IMR-90 (cell line): ENCODE measurements at regions not wholly inside any gene's neighbourhood (a gene's known extent, or its start where the extent isn't known, plus 50 kb on each side); places are given as distances from the start of the nearest gene placed in this dataset.

Experiments
- ATAC-seq: fragments of 200-7000 bp; cut with Tn5 transposase; 2 replicates; pipeline ENCODE4 v1.9.1; 2020; ENCODE audit warnings: low read depth, mild to moderate bottlenecking, moderate library complexity
- BruUV-seq: library from RNA; stranded (reverse); fragments of 400-500 nt; replicated peaks from 2 replicates; lab custom pipeline; 2021; lab: Mats Ljungman, UMichigan
- CTCF ChIA-PET: fragments of 300-600 bp; formaldehyde crosslinking; extraction: SDS; loops from one replicate; lab custom pipeline; 2021; ENCODE audit warnings: antibody characterized with exemption; lab: Yijun Ruan, JAX
- POLR2A ChIA-PET: fragments of 300-600 bp; sonication (Branson Sonifier 250); formaldehyde crosslinking; loops from one replicate; lab custom pipeline; 2022; ENCODE audit warnings: antibody characterized with exemption; ENCODE audit not compliant: unreplicated experiment; lab: Charles Lee
- DNase-seq: peaks from one replicate; pipeline ENCODE4 v3.0.0; 2013
- H2AFZ ChIP-seq: replicated peaks from 2 replicates; pipeline ENCODE3; 2013; ENCODE audit warnings: low read length, mild to moderate bottlenecking; ENCODE audit not compliant: poor library complexity
- H2AK5ac ChIP-seq: 2 replicates; pipeline ENCODE4 v1.6.1; 2013; ENCODE audit warnings: low read depth, low read length, inconsistent platforms
- H2AK9ac ChIP-seq: replicated peaks from 2 replicates; pipeline ENCODE3; 2013; ENCODE audit warnings: mild to moderate bottlenecking, low read depth, low read length, moderate library complexity; ENCODE audit not compliant: poor library complexity
- H2BK120ac ChIP-seq: 2 replicates; pipeline ENCODE4 v1.6.1; 2013; ENCODE audit warnings: low read depth, low read length, inconsistent platforms
- H2BK15ac ChIP-seq: 3 replicates; pipeline ENCODE4 v1.6.1; 2013; ENCODE audit warnings: low read depth, low read length, inconsistent platforms
- H2BK20ac ChIP-seq: 2 replicates; pipeline ENCODE4 v1.6.1; 2013; ENCODE audit warnings: low read depth, mild to moderate bottlenecking, inconsistent platforms, low read length, moderate library complexity
- H2BK5ac ChIP-seq: 2 replicates; pipeline ENCODE4 v1.6.1; 2013; ENCODE audit warnings: mild to moderate bottlenecking, low read depth, low read length, inconsistent platforms; ENCODE audit not compliant: poor library complexity, severe bottlenecking
- H3K14ac ChIP-seq: replicated peaks from 2 replicates; pipeline ENCODE4 v1.6.1; 2013; ENCODE audit warnings: low read depth, low read length, inconsistent platforms
- H3K18ac ChIP-seq: 2 replicates; pipeline ENCODE4 v1.6.1; 2013; ENCODE audit warnings: low read depth, low read length, control low read depth
- H3K23ac ChIP-seq: 2 replicates; pipeline ENCODE4 v1.6.1; 2013; ENCODE audit warnings: low read depth, low read length, inconsistent platforms
- H3K27ac ChIP-seq: 2 replicates; pipeline ENCODE4 v1.5.1; 2013; ENCODE audit warnings: mild to moderate bottlenecking, control low read depth, low read length; ENCODE audit not compliant: insufficient read depth
- H3K27me3 ChIP-seq: 2 replicates; pipeline ENCODE4 v1.6.1; 2013; ENCODE audit warnings: low read length; ENCODE audit not compliant: control insufficient read depth, insufficient read depth
- H3K36me3 ChIP-seq: 2 replicates; pipeline ENCODE4 v1.6.1; 2013; ENCODE audit warnings: low read length, mixed read lengths; ENCODE audit not compliant: control insufficient read depth, insufficient read depth
- H3K4ac ChIP-seq: 2 replicates; pipeline ENCODE4 v1.6.1; 2013; ENCODE audit warnings: low read depth, low read length, inconsistent platforms
- H3K4me1 ChIP-seq: 2 replicates; pipeline ENCODE4 v1.6.1; 2013; ENCODE audit warnings: low read length, mixed read lengths; ENCODE audit not compliant: control insufficient read depth, insufficient read depth
- H3K4me2 ChIP-seq: 2 replicates; pipeline ENCODE4 v1.6.1; 2013; ENCODE audit warnings: low read depth, mild to moderate bottlenecking, control low read depth, low read length, moderate library complexity
- H3K4me3 ChIP-seq: 2 replicates; pipeline ENCODE4 v1.5.1; 2013; ENCODE audit warnings: low read depth, mild to moderate bottlenecking, control low read depth, low read length, moderate library complexity; ENCODE audit not compliant: insufficient read depth
- H3K56ac ChIP-seq: 2 replicates; pipeline ENCODE4 v1.6.1; 2013; ENCODE audit warnings: low read length, inconsistent platforms; ENCODE audit not compliant: insufficient read depth; ENCODE audit errors: extremely low read depth
- H3K79me1 ChIP-seq, 2 experiments: 2 replicates each; pipeline ENCODE4 v1.6.1; 2013; ENCODE audit warnings: low read length in 2 of 2, inconsistent platforms in 1 of 2, low read depth in 1 of 2
- H3K9ac ChIP-seq: 2 replicates; pipeline ENCODE4 v1.6.1; 2013; ENCODE audit warnings: low read depth, low read length, control low read depth
- H3K9me1 ChIP-seq: 2 replicates; pipeline ENCODE4 v1.6.1; 2013; ENCODE audit warnings: low read length, inconsistent platforms; ENCODE audit not compliant: insufficient read depth
- H3K9me3 ChIP-seq: 2 replicates; pipeline ENCODE4 v1.6.1; 2013; ENCODE audit warnings: low read length; ENCODE audit not compliant: control insufficient read depth, insufficient read depth
- H4K20me1 ChIP-seq: 2 replicates; pipeline ENCODE4 v1.6.1; 2013; ENCODE audit warnings: low read length, inconsistent platforms; ENCODE audit not compliant: insufficient read depth
- H4K5ac ChIP-seq: 2 replicates; pipeline ENCODE4 v1.6.1; 2013; ENCODE audit warnings: mild to moderate bottlenecking, low read depth, low read length, control low read depth
- H4K8ac ChIP-seq, 2 experiments: 2 replicates each; pipeline ENCODE4 v1.6.1; 2013; ENCODE audit warnings: low read depth in 2 of 2, low read length in 2 of 2, control low read depth in 1 of 2, inconsistent platforms in 1 of 2
- H4K91ac ChIP-seq: 2 replicates; pipeline ENCODE4 v1.6.1; 2013; ENCODE audit warnings: low read depth, low read length, inconsistent platforms; ENCODE audit not compliant: insufficient read depth
- BHLHE40 ChIP-seq: fragments of 150-350 bp; IDR thresholded peaks from 2 replicates; pipeline ENCODE4 v1.6.1; 2016; ENCODE audit warnings: mild to moderate bottlenecking, low read depth, low read length
- CEBPB ChIP-seq: IDR thresholded peaks from 2 replicates; pipeline ENCODE4 v1.6.1; 2012; ENCODE audit warnings: low read depth, low read length, improper control_type of control experiment
- CHD1 ChIP-seq: IDR thresholded peaks from 2 replicates; pipeline ENCODE4 v1.6.1; 2012; ENCODE audit warnings: low read depth, low read length, improper control_type of control experiment
- CTCF ChIP-seq: conservative IDR thresholded peaks from 2 replicates; pipeline ENCODE4 v1.5.1; 2012; ENCODE audit warnings: mild to moderate bottlenecking, low read depth, low read length, improper control_type of control experiment
- FOS ChIP-seq: fragments of 150-350 bp; IDR thresholded peaks from 2 replicates; pipeline ENCODE4 v1.6.1; 2016; ENCODE audit warnings: low read depth, low read length
- MAFK ChIP-seq: IDR thresholded peaks from 2 replicates; pipeline ENCODE4 v1.6.1; 2012; ENCODE audit warnings: low read depth, low read length, improper control_type of control experiment
- MAZ ChIP-seq: IDR thresholded peaks from 2 replicates; pipeline ENCODE4 v1.6.1; 2012; ENCODE audit warnings: low read depth, mild to moderate bottlenecking, low read length, improper control_type of control experiment, moderate library complexity, borderline replicate concordance
- MXI1 ChIP-seq: IDR thresholded peaks from 2 replicates; pipeline ENCODE4 v1.6.1; 2012; ENCODE audit warnings: low read depth, mild to moderate bottlenecking, low read length, moderate library complexity, borderline replicate concordance
- NFE2L2 ChIP-seq: fragments of 150-350 bp; IDR thresholded peaks from 2 replicates; pipeline ENCODE4 v1.6.1; 2016; ENCODE audit warnings: low read depth, mild to moderate bottlenecking, low read length
- POLR2A ChIP-seq: IDR thresholded peaks from 2 replicates; pipeline ENCODE4 v1.6.1; 2012; ENCODE audit warnings: mild to moderate bottlenecking, low read depth, low read length
- RAD21 ChIP-seq: IDR thresholded peaks from 2 replicates; pipeline ENCODE4 v1.6.1; 2012; ENCODE audit warnings: low read length, improper control_type of control experiment
- RCOR1 ChIP-seq: IDR thresholded peaks from 2 replicates; pipeline ENCODE4 v1.6.1; 2012; ENCODE audit warnings: mild to moderate bottlenecking, low read length, improper control_type of control experiment; ENCODE audit not compliant: insufficient replicate concordance
- RFX5 ChIP-seq: IDR thresholded peaks from 2 replicates; pipeline ENCODE4 v1.8.0; 2012; ENCODE audit warnings: low read depth, mild to moderate bottlenecking, low read length, moderate library complexity
- SMC3 ChIP-seq: fragments of 150-350 bp; IDR thresholded peaks from 2 replicates; pipeline ENCODE4 v1.6.1; 2016; ENCODE audit warnings: low read depth, mild to moderate bottlenecking, antibody characterized with exemption, low read length, moderate library complexity
- USF2 ChIP-seq: fragments of 150-350 bp; IDR thresholded peaks from 2 replicates; pipeline ENCODE4 v1.6.1; 2017; ENCODE audit warnings: mild to moderate bottlenecking, antibody characterized with exemption, low read length, low read depth
- WGBS, 2 experiments: methylation state at CpG; one replicate each; pipeline versions ENCODE4 v1.1.5 to v1.1.7; 2013; ENCODE audit warnings: missing lambda C conversion rate in 2 of 2; ENCODE audit not compliant: insufficient read length in 1 of 2; ENCODE audit errors: extremely low coverage in 2 of 2; 5-methylcytosine and 5-hydroxymethylcytosine counted together
- dilution Hi-C: fragments of 300-500 bp; cut with HindIII; formaldehyde crosslinking; loops from one replicate; pipeline ENCODE4 v1.14.3; 2018; ENCODE audit warnings: low sequenced_read_pairs; ENCODE audit not compliant: unreplicated experiment
- in situ Hi-C: fragments of 300-500 bp; cut with MboI; formaldehyde crosslinking; loops from 3 replicates; pipeline ENCODE4 v1.14.3; 2019; ENCODE audit warnings: low sequenced_read_pairs, inconsistent platforms, mixed read lengths
- intact Hi-C: fragments of 100-400 bp; cut with micrococcal nuclease; formaldehyde crosslinking; loops from 2 replicates; pipeline ENCODE4 v1.10.0; 2022
- TF ChIP-seq, protein P1 (sequence below): fragments of 150-350 bp; IDR thresholded peaks from 2 replicates; pipeline ENCODE4 v1.6.1; 2016; ENCODE audit warnings: low read depth, mild to moderate bottlenecking, low read length, moderate library complexity, borderline replicate concordance

GRCh38 chr9:3027210-3027609 lies 183.3 kb upstream of the PUM3 start:
- intact Hi-C loops (no loop called here), dilution Hi-C loops (no loop called here), in situ Hi-C loops (no loop called here)
- Histone ChIP-seq H2BK20ac (no peak overlapping the region), H3K9me3 (no peaks in the 10 kb centered on the region), H3K4me3 (no peak overlapping the region), H4K8ac (no peak overlapping the region), H3K56ac (no peak overlapping the region), H4K91ac (no peak overlapping the region), H3K9me1 (no peaks in the 10 kb centered on the region), H2BK120ac (no peak overlapping the region), H2AFZ (no peak overlapping the region), H3K79me1 (no peaks in the 10 kb centered on the region), H3K23ac (no peak overlapping the region), H3K4ac (no peak overlapping the region), H2AK9ac (no peak overlapping the region), H2BK15ac (no peak overlapping the region), H3K18ac (no peak overlapping the region), H3K27ac (no peak overlapping the region), H3K36me3 (no peaks in the 10 kb centered on the region), H4K20me1 (no peaks in the 10 kb centered on the region), H2BK5ac (no peak overlapping the region), H3K4me1 (no peaks in the 10 kb centered on the region), H3K27me3 (no peaks in the 10 kb centered on the region), H3K9ac (no peak overlapping the region), H3K14ac (no peak overlapping the region), H3K4me2 (no peak overlapping the region), H2AK5ac (no peak overlapping the region), H4K5ac (no peak overlapping the region)
- TF ChIP-seq USF2 (no peak), POLR2A (no peak), SMC3 (no peak), MAFK (no peak), RFX5 (no peak), FOS (no peak), RCOR1 (no peak), CHD1 (no peak), CTCF (no peak), MAZ (no peak), NFE2L2 (no peak), BHLHE40 (no peak), CEBPB (no peak), MXI1 (no peak), RAD21 (no peak)
- TF ChIP-seq, protein P1, sequence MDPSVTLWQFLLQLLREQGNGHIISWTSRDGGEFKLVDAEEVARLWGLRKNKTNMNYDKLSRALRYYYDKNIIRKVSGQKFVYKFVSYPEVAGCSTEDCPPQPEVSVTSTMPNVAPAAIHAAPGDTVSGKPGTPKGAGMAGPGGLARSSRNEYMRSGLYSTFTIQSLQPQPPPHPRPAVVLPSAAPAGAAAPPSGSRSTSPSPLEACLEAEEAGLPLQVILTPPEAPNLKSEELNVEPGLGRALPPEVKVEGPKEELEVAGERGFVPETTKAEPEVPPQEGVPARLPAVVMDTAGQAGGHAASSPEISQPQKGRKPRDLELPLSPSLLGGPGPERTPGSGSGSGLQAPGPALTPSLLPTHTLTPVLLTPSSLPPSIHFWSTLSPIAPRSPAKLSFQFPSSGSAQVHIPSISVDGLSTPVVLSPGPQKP = no peak
- CTCF ChIA-PET = no interaction called here
- no TSS peak for BruUV-seq
- ATAC-seq = no peak
- no peak for DNase-seq
- POLR2A ChIA-PET = no interaction called here
- no CpG with 5 or more reads among the region's 3 CpGs for WGBS, 2 experiments
